ENCODE measurements at regions not wholly inside any gene's neighbourhood (a gene's known extent, or its start where the extent isn't known, plus 50 kb on each side); places are given as distances from the start of the nearest gene placed in this dataset.

- DNase-seq (ENCODE audit: low spot score): no peak
Observed at GRCh38 chr10:90602862-90603610, 254.8 kb downstream of the HTR7 start.

- no peak for DNase-seq (ENCODE audit: low spot score)
Observed at GRCh38 chr10:90604636-90605035, 253.2 kb downstream of the HTR7 start.

- no peak for DNase-seq (ENCODE audit: low spot score)
Observed at GRCh38 chr10:90605506-90605905, 252.3 kb downstream of the HTR7 start.

GRCh38 chr10:90612276-90612675 is 245.6 kb downstream of the HTR7 start:
- DNase-seq (ENCODE audit: low spot score): no peak

- DNase-seq (ENCODE audit: low spot score): no peak
Observed at GRCh38 chr10:90614631-90615030, 243.2 kb downstream of the HTR7 start.

GRCh38 chr10:90621577-90621976 is 236.3 kb downstream of the HTR7 start:
- peak; percentile 64 for DNase-seq (ENCODE audit: low spot score)

GRCh38 chr10:90635111-90635765 is 222.6 kb downstream of the HTR7 start:
- DNase-seq (ENCODE audit: low spot score): no peak

- no peak for DNase-seq (ENCODE audit: low spot score)
Observed at GRCh38 chr10:90640756-90641155, 217.1 kb downstream of the HTR7 start.

GRCh38 chr10:90641731-90642130 is 216.1 kb downstream of the HTR7 start:
- DNase-seq (ENCODE audit: low spot score): no peak

- DNase-seq (ENCODE audit: low spot score): no peak
Observed at GRCh38 chr10:90642136-90642535, 215.7 kb downstream of the HTR7 start.

GRCh38 chr10:90642650-90643049 is 215.2 kb downstream of the HTR7 start:
- no peak for DNase-seq (ENCODE audit: low spot score)

- no peak for DNase-seq (ENCODE audit: low spot score)
Observed at GRCh38 chr10:90644165-90644564, 213.7 kb downstream of the HTR7 start.

- no peak for DNase-seq (ENCODE audit: low spot score)
Observed at GRCh38 chr10:90650858-90651257, 207.0 kb downstream of the HTR7 start.

GRCh38 chr10:90652519-90652918 is 205.3 kb downstream of the HTR7 start:
- peak; percentile 15 for DNase-seq (ENCODE audit: low spot score)

- peak; percentile 19 for DNase-seq (ENCODE audit: low spot score)
Observed at GRCh38 chr10:90658791-90659190, 199.0 kb downstream of the HTR7 start.

GRCh38 chr10:90665905-90666662 is 191.8 kb downstream of the HTR7 start:
- DNase-seq (ENCODE audit: low spot score): no peak

- DNase-seq (ENCODE audit: low spot score): no peak
Observed at GRCh38 chr10:90674461-90674860, 183.4 kb downstream of the HTR7 start.

GRCh38 chr10:90674928-90675327 is 182.9 kb downstream of the HTR7 start:
- no peak for DNase-seq (ENCODE audit: low spot score)

- no peak for DNase-seq (ENCODE audit: low spot score)
Observed at GRCh38 chr10:90675621-90676020, 182.2 kb downstream of the HTR7 start.

Measured in iPS-NIHi11 (cell line).